Esophagus squamous epithelium (tissue), 4 donors: ENCODE measurements at regions not wholly inside any gene's neighbourhood (a gene's known extent, or its start where the extent isn't known, plus 50 kb on each side); places are given as distances from the start of the nearest gene placed in this dataset.

ENCODE experiments used
- CTCF ChIP-seq, 6 experiments: fragments of 450-650 bp in 4 of 6; fragments of 200-600 bp in 2 of 6; sonication (generic) in 2 of 6; IDR thresholded peaks; one replicate each; pipeline ENCODE4 v1.5.1; 2016 to 2019; ENCODE audit warnings: antibody characterized with exemption in 6 of 6, mild to moderate bottlenecking in 4 of 6, moderate library complexity in 4 of 6
- POLR2A ChIP-seq, 4 donors: fragments of 450-650 bp; IDR thresholded peaks; one replicate each; pipeline ENCODE4 v1.6.1; 2017; ENCODE audit warnings: antibody characterized with exemption in 4 of 4, mild to moderate bottlenecking in 4 of 4, moderate library complexity in 3 of 4

GRCh38 chr2:231648579-231649174, 56.0 kb downstream of the TEX44 start:
- TF ChIP-seq CTCF (IDR thresholded peaks at IDR 0.05) (peak; percentile 39 to 87 (median 69)), POLR2A (IDR thresholded peaks at IDR 0.05) (no peak)
